GM12801 (cell line): ENCODE measurements at regions not wholly inside any gene's neighbourhood (a gene's known extent, or its start where the extent isn't known, plus 50 kb on each side); places are given as distances from the start of the nearest gene placed in this dataset.

ENCODE experiments used
- CTCF ChIP-seq: IDR thresholded peaks from one replicate; pipeline ENCODE4 v1.5.1; 2011; ENCODE audit warnings: control low read depth; ENCODE audit not compliant: insufficient read length; ENCODE audit errors: extremely low read depth

- TF ChIP-seq CTCF: no peak
Observed at GRCh38 chr13:107941345-107942029, 273.8 kb downstream of the LIG4 start.

GRCh38 chr13:107937848-107938247 lies 277.5 kb downstream of the LIG4 start:
- TF ChIP-seq CTCF: no peak

- no peak for TF ChIP-seq CTCF
Observed at GRCh38 chr13:107931056-107931455, 284.3 kb downstream of the LIG4 start.

- TF ChIP-seq CTCF: no peak
Observed at GRCh38 chr13:107928762-107929161, 286.6 kb downstream of the LIG4 start.

GRCh38 chr13:107927557-107927956 lies 287.8 kb downstream of the LIG4 start:
- no peak for TF ChIP-seq CTCF

GRCh38 chr13:107912745-107913144 lies 302.6 kb downstream of the LIG4 start:
- no peak for TF ChIP-seq CTCF

GRCh38 chr13:107907065-107907805 lies 308.1 kb downstream of the LIG4 start:
- TF ChIP-seq CTCF: no peak
